SK-N-SH treated with all-trans-retinoic acid at 6 μM for 48 hours (cell line): ENCODE measurements at regions not wholly inside any gene's neighbourhood (a gene's known extent, or its start where the extent isn't known, plus 50 kb on each side); places are given as distances from the start of the nearest gene placed in this dataset.
A peak's percentile ranks its signal among the peaks of the same experiment; 100 is the strongest.
"Not testable (repeated sequence)": the region's sequence is repeated elsewhere in the genome, so short reads cannot be mapped to it uniquely, and the experiment has no call there.

Experiments
- ATAC-seq: fragments of 200-7000 bp; cut with Tn5 transposase; 3 replicates; pipeline ENCODE4 v1.9.1; 2020; ENCODE audit warnings: mild to moderate bottlenecking, moderate library complexity
- ARNTL ChIP-seq: fragments of 450-650 bp; formaldehyde crosslinking; IDR thresholded peaks from 2 replicates; pipeline ENCODE4 v1.5.0; 2020; ENCODE audit warnings: low read depth, mild to moderate bottlenecking, moderate library complexity, borderline replicate concordance
- BACH2 ChIP-seq: fragments of 250-450 bp; sonication (Bioruptor Pico); IDR thresholded peaks from 2 replicates; pipeline ENCODE4 v1.9.0; 2021; ENCODE audit warnings: mild to moderate bottlenecking, borderline replicate concordance
- CSDC2 ChIP-seq: fragments of 250-450 bp; sonication (Bioruptor Pico); IDR thresholded peaks from 2 replicates; pipeline ENCODE4 v1.5.0; 2020; ENCODE audit warnings: mild to moderate bottlenecking, moderate library complexity
- ESRRG ChIP-seq: fragments of 250-450 bp; sonication (Bioruptor Pico); IDR thresholded peaks from 2 replicates; pipeline ENCODE4 v1.6.1; 2021; ENCODE audit warnings: mild to moderate bottlenecking
- ISL1 ChIP-seq: fragments of 250-450 bp; sonication (Bioruptor Pico); IDR thresholded peaks from 2 replicates; pipeline ENCODE4 v2.1.2; 2022; ENCODE audit warnings: mild to moderate bottlenecking, moderate library complexity
- OSR1 ChIP-seq: fragments of 250-450 bp; sonication (Bioruptor Pico); IDR thresholded peaks from 2 replicates; pipeline ENCODE4 v1.8.0; 2022; ENCODE audit warnings: moderate library complexity, mild to moderate bottlenecking, inconsistent platforms
- PPARA ChIP-seq: fragments of 250-450 bp; sonication (Bioruptor Pico); IDR thresholded peaks from 2 replicates; pipeline ENCODE4 v1.5.0; 2020; ENCODE audit warnings: mild to moderate bottlenecking, borderline replicate concordance
- RARB ChIP-seq: fragments of 250-450 bp; sonication (Bioruptor Pico); IDR thresholded peaks from 2 replicates; pipeline ENCODE4 v1.8.0; 2021; ENCODE audit warnings: mild to moderate bottlenecking, moderate library complexity
- SNAI2 ChIP-seq: fragments of 250-450 bp; sonication (Bioruptor Pico); IDR thresholded peaks from 2 replicates; pipeline ENCODE4 v1.5.0; 2020; ENCODE audit warnings: mild to moderate bottlenecking, moderate library complexity
- TOX ChIP-seq: fragments of 250-450 bp; sonication (Bioruptor Pico); IDR thresholded peaks from 2 replicates; pipeline ENCODE4 v1.8.0; 2021; ENCODE audit warnings: mild to moderate bottlenecking, moderate library complexity, borderline replicate concordance
- ZC3H10 ChIP-seq: fragments of 250-450 bp; sonication (Bioruptor Pico); IDR thresholded peaks from 2 replicates; pipeline ENCODE4 v1.5.1; 2021; ENCODE audit warnings: mild to moderate bottlenecking, moderate library complexity
- ZFP3 ChIP-seq: fragments of 250-450 bp; sonication (Bioruptor Pico); IDR thresholded peaks from 2 replicates; pipeline ENCODE4 v1.5.0; 2020; ENCODE audit warnings: mild to moderate bottlenecking, moderate library complexity
- ZFP30 ChIP-seq: fragments of 450-650 bp; formaldehyde crosslinking; IDR thresholded peaks from 2 replicates; pipeline ENCODE4 v1.5.0; 2022; ENCODE audit warnings: mild to moderate bottlenecking, moderate library complexity
- ZNF565 ChIP-seq: fragments of 450-650 bp; formaldehyde crosslinking; conservative IDR thresholded peaks from 2 replicates; pipeline ENCODE4 v1.5.0; 2020; ENCODE audit warnings: low read depth, mild to moderate bottlenecking, moderate library complexity
- ZNF70 ChIP-seq: fragments of 450-650 bp; formaldehyde crosslinking; IDR thresholded peaks from 2 replicates; pipeline ENCODE4 v1.5.0; 2020; ENCODE audit warnings: mild to moderate bottlenecking, moderate library complexity
- ZNF8 ChIP-seq: fragments of 450-650 bp; formaldehyde crosslinking; IDR thresholded peaks from 2 replicates; pipeline ENCODE4 v1.5.0; 2020; ENCODE audit warnings: mild to moderate bottlenecking, moderate library complexity
- TF ChIP-seq, protein P1 (sequence below): fragments of 250-450 bp; sonication (Bioruptor Pico); IDR thresholded peaks from 2 replicates; pipeline ENCODE4 v1.5.0; 2020; ENCODE audit warnings: mild to moderate bottlenecking, moderate library complexity
- TF ChIP-seq, protein P2 (sequence below): fragments of 250-450 bp; sonication (Bioruptor Pico); IDR thresholded peaks from 2 replicates; pipeline ENCODE4 v1.8.0; 2020; ENCODE audit warnings: mild to moderate bottlenecking, moderate library complexity, borderline replicate concordance
- TF ChIP-seq, protein P3 (sequence below): fragments of 250-450 bp; sonication (Bioruptor Pico); IDR thresholded peaks from 2 replicates; pipeline ENCODE4 v1.5.1; 2020; ENCODE audit warnings: low read depth, mild to moderate bottlenecking, moderate library complexity
- TF ChIP-seq, protein P4 (sequence below): fragments of 250-450 bp; sonication (Bioruptor Pico); IDR thresholded peaks from 2 replicates; pipeline ENCODE4 v1.5.1; 2021; ENCODE audit warnings: mild to moderate bottlenecking, moderate library complexity

DNA sequence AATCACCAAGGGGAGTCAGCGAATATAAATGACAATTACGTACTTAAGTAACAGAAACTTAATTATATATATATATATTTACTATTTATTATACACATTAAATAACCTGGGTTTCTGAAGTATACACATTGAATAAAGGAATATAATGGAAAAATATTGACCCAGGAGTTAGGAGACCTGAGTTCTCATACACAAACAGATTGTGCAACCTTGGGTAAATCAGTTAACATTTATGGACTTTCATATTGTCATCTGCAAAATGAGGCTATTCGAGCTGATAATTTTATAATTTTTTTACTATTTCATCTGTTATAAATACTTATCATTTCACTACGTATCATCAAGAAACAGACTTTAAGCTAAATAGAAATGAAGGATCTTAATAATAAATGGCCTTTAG is 75.1 kb upstream of the SRRM3 start (continued):
- TF ChIP-seq TOX (CRISPR knock-in tag) (no peak), ZNF70 (CRISPR knock-in tag) (no peak), OSR1 (CRISPR knock-in tag) (no peak)

DNA sequence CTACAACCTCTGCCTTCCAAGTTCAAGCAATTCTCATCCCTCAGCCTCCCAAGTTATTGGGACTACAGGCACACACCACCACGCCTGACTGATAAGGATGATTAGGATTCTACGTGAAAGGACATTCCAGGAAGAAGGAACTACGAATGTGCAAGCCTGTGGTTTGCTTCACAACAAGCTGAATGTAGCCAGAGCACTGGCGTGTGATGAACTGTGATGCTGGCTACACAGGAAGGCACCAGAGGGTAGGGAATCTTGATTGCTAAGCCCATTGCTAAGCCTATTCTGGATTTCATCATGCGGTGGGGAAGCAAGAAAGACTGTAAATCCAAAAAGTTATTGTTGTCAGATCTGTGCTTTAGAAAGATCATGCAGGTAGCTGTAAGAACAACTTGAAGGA is 72.3 kb upstream of the SRRM3 start:
- ATAC-seq: no peak
- TF ChIP-seq, protein P1, sequence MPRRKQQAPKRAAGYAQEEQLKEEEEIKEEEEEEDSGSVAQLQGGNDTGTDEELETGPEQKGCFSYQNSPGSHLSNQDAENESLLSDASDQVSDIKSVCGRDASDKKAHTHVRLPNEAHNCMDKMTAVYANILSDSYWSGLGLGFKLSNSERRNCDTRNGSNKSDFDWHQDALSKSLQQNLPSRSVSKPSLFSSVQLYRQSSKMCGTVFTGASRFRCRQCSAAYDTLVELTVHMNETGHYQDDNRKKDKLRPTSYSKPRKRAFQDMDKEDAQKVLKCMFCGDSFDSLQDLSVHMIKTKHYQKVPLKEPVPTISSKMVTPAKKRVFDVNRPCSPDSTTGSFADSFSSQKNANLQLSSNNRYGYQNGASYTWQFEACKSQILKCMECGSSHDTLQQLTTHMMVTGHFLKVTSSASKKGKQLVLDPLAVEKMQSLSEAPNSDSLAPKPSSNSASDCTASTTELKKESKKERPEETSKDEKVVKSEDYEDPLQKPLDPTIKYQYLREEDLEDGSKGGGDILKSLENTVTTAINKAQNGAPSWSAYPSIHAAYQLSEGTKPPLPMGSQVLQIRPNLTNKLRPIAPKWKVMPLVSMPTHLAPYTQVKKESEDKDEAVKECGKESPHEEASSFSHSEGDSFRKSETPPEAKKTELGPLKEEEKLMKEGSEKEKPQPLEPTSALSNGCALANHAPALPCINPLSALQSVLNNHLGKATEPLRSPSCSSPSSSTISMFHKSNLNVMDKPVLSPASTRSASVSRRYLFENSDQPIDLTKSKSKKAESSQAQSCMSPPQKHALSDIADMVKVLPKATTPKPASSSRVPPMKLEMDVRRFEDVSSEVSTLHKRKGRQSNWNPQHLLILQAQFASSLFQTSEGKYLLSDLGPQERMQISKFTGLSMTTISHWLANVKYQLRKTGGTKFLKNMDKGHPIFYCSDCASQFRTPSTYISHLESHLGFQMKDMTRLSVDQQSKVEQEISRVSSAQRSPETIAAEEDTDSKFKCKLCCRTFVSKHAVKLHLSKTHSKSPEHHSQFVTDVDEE (CRISPR knock-in tag): no peak
- TF ChIP-seq ISL1 (CRISPR knock-in tag) (no peak), ZNF8 (CRISPR knock-in tag) (no peak), ZFP30 (no peak), ARNTL (CRISPR knock-in tag) (no peak), ZNF70 (CRISPR knock-in tag) (no peak), ZC3H10 (CRISPR knock-in tag) (no peak), OSR1 (CRISPR knock-in tag) (no peak), PPARA (CRISPR knock-in tag) (no peak), BACH2 (CRISPR knock-in tag) (no peak), CSDC2 (CRISPR knock-in tag) (no peak), SNAI2 (CRISPR knock-in tag) (no peak), ESRRG (CRISPR knock-in tag) (no peak), ZNF565 (CRISPR knock-in tag) (no peak), TOX (CRISPR knock-in tag) (no peak)
- TF ChIP-seq, protein P2, sequence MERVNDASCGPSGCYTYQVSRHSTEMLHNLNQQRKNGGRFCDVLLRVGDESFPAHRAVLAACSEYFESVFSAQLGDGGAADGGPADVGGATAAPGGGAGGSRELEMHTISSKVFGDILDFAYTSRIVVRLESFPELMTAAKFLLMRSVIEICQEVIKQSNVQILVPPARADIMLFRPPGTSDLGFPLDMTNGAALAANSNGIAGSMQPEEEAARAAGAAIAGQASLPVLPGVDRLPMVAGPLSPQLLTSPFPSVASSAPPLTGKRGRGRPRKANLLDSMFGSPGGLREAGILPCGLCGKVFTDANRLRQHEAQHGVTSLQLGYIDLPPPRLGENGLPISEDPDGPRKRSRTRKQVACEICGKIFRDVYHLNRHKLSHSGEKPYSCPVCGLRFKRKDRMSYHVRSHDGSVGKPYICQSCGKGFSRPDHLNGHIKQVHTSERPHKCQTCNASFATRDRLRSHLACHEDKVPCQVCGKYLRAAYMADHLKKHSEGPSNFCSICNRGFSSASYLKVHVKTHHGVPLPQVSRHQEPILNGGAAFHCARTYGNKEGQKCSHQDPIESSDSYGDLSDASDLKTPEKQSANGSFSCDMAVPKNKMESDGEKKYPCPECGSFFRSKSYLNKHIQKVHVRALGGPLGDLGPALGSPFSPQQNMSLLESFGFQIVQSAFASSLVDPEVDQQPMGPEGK (CRISPR knock-in tag): no peak
- TF ChIP-seq, protein P3, sequence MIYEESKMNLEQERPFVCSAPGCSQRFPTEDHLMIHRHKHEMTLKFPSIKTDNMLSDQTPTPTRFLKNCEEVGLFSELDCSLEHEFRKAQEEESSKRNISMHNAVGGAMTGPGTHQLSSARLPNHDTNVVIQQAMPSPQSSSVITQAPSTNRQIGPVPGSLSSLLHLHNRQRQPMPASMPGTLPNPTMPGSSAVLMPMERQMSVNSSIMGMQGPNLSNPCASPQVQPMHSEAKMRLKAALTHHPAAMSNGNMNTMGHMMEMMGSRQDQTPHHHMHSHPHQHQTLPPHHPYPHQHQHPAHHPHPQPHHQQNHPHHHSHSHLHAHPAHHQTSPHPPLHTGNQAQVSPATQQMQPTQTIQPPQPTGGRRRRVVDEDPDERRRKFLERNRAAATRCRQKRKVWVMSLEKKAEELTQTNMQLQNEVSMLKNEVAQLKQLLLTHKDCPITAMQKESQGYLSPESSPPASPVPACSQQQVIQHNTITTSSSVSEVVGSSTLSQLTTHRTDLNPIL: no peak
- TF ChIP-seq, protein P4, sequence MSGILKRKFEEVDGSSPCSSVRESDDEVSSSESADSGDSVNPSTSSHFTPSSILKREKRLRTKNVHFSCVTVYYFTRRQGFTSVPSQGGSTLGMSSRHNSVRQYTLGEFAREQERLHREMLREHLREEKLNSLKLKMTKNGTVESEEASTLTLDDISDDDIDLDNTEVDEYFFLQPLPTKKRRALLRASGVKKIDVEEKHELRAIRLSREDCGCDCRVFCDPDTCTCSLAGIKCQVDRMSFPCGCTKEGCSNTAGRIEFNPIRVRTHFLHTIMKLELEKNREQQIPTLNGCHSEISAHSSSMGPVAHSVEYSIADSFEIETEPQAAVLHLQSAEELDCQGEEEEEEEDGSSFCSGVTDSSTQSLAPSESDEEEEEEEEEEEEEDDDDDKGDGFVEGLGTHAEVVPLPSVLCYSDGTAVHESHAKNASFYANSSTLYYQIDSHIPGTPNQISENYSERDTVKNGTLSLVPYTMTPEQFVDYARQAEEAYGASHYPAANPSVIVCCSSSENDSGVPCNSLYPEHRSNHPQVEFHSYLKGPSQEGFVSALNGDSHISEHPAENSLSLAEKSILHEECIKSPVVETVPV (CRISPR knock-in tag): no peak
- TF ChIP-seq, all 23 proteins: peak for 0

DNA sequence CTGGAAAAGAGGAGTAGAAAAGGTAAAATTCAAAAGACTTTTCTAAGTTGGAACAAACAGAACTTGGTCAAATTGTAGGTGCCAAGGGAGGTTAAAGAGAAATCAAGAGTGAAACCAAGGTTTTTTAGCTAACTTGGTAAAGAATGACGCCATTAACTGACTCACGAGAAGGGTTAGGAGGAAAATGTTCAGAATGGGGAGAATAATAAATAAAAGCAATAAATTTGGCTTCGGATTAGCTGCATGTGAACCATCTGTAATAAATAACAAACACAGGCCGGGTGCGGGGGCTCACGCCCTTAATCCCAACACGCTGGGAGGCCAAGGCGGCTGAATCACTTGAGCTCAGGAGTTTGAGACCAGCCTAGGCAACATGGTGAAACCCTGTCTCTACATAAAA is 71.9 kb upstream of the SRRM3 start:
- ATAC-seq: no peak
- TF ChIP-seq ISL1 (CRISPR knock-in tag) (no peak), ZNF8 (CRISPR knock-in tag) (no peak), ZFP3 (no peak), RARB (CRISPR knock-in tag) (no peak)

DNA sequence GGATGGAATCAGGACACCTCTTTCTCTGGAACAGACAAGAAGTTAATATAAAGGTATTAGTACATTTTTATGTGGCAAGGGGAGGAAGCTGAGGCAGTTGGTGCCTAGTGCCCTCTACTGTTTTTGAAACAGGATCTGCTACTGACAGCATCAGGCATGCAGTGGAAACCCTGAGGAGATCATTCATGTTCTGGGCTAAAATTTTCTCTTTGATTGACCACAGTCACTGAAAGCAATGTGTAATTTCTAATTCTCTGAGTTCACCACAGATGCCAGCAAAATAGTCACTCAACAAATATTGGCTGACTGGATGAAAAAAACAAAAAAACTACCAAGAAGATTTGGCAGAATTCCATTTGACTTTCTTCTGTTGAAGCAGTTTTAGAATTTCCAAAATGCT is 71.0 kb upstream of the SRRM3 start:
- peak; percentile 96 for ATAC-seq

DNA sequence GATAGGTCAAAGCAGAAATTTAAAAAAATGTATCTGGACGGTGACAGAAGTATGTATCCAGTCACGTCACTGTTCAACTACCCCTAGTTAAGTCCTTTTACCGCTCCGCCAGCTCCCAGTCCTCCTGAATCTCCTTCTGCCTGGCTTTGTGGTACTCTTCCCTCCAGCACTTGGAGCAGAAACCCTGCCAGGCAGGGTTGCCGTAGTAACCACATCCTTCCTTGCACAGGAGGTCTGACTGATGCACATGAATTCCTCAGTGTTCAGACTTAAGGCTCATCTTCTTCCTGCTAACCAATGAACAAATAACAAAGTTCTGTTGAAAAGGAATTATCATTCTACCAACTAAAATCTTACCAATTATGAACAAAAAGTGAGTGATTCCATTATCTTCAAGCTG is 69.8 kb upstream of the SRRM3 start:
- ATAC-seq: not testable (repeated sequence)
